ENCODE measurements at regions not wholly inside any gene's neighbourhood (a gene's known extent, or its start where the extent isn't known, plus 50 kb on each side); places are given as distances from the start of the nearest gene placed in this dataset.

- WGBS (ENCODE audit: insufficient coverage), result 35% methylated on average over 8 of the region's 8 CpGs
- Histone ChIP-seq H3K27ac (ENCODE audit: low read length in 2 of 2) (no peak overlapping the region), H3K4me3 (ENCODE audit: control extremely low read depth in 1 of 5, extremely low read depth in 1 of 5, insufficient read depth in 1 of 5, low read depth in 2 of 5, low read length in 4 of 5) (no peak overlapping the region), H4K20me1 (ENCODE audit: control insufficient read depth, insufficient read depth, low read length, poor library complexity, severe bottlenecking) (no peaks in the 10 kb centered on the region), H3K9me3 (ENCODE audit: control extremely low read depth in 1 of 3, control insufficient read depth in 2 of 3, insufficient read depth in 1 of 3, low read length in 2 of 3) (peaks cover 0 to 5% (median 0%) of the 10 kb centered on the region in 3 donors), H3K36me3 (replicated peaks in 1 of 2; ENCODE audit: control extremely low read depth in 1 of 2, control insufficient read depth in 1 of 2, extremely low read depth in 1 of 2, insufficient read depth in 2 of 2, low read length in 1 of 2) (no peaks in the 10 kb centered on the region), H3K79me2 (ENCODE audit: control insufficient read depth, insufficient read depth, low read length) (no peaks in the 10 kb centered on the region), H3K9ac (ENCODE audit: low read length) (no peak overlapping the region), H3K27me3 (replicated peaks in 1 of 4; ENCODE audit: control extremely low read depth in 1 of 4, control insufficient read depth in 3 of 4, insufficient read depth in 4 of 4, low read length in 3 of 4) (peaks cover 0 to 4% (median 0%) of the 10 kb centered on the region in 4 experiments), H2AFZ (ENCODE audit: insufficient read depth, low read depth, low read length, poor library complexity, severe bottlenecking) (no peak overlapping the region), H3K4me2 (replicated peaks; ENCODE audit: low read depth, low read length, poor library complexity, severe bottlenecking) (no peak overlapping the region), H3K4me1 (ENCODE audit: control insufficient read depth in 2 of 2, insufficient read depth in 2 of 2, low read length in 2 of 2) (no peaks in the 10 kb centered on the region)
- POLR2A ChIA-PET, result no interaction called here
- peak; percentile 46 for DNase-seq
- H3K9me3 Mint-ChIP-seq (ENCODE audit: insufficient read depth), result no peaks in the 10 kb centered on the region
- peak overlapping the region; percentile 60 for H3K27ac Mint-ChIP-seq
- intact Hi-C loops (cut with micrococcal nuclease), result loop anchor here (10.0 kb wide), 1 partner anchor 529 kb away; no protein-coding TSS in a partner anchor
- peaks cover 2% of the 10 kb centered on the region for H3K4me1 Mint-ChIP-seq
- no peak for ATAC-seq (ENCODE audit: low read depth)
- peak; percentile 82 for TF ChIP-seq CTCF (IDR thresholded peaks at IDR 0.05)
- no peak for TF ChIP-seq EZH2 (IDR thresholded peaks at IDR 0.05; ENCODE audit: borderline replicate concordance, insufficient read depth, low read depth, low read length, poor library complexity, severe bottlenecking)
- H3K4me3 Mint-ChIP-seq, result no peak overlapping the region
- peaks cover 18% of the 10 kb centered on the region for H3K27me3 Mint-ChIP-seq
- CTCF ChIA-PET, result interaction anchor here (0.7 to 2.4 kb wide), 9 partner anchors 11 to 1297 kb away, joined by 3 to 10 read pairs (median 4); no protein-coding TSS in a partner anchor
Measured at GRCh38 chr19:29263305-29264135, 50.6 kb upstream of the UQCRFS1 start.

GRCh38 chr19:29264897-29265296, 51.9 kb upstream of the UQCRFS1 start:
- ChIA-PET CTCF (interaction anchor here (1.3 kb wide), 1 partner anchor 11 kb away, joined by 3 read pairs; no protein-coding TSS in a partner anchor), POLR2A (no interaction called here)
- intact Hi-C loops (cut with micrococcal nuclease), result loop anchor here (10.0 kb wide), 1 partner anchor 530 kb away; no protein-coding TSS in a partner anchor

More at GRCh38 chr19:29264897-29265296, 51.9 kb upstream of the UQCRFS1 start:
- no peaks in the 10 kb centered on the region for H4K20me1 ChIP-seq (ENCODE audit: control insufficient read depth, insufficient read depth, low read length, poor library complexity, severe bottlenecking)
- no peaks in the 10 kb centered on the region for H3K36me3 ChIP-seq (replicated peaks in 1 of 2; ENCODE audit: control extremely low read depth in 1 of 2, control insufficient read depth in 1 of 2, extremely low read depth in 1 of 2, insufficient read depth in 2 of 2, low read length in 1 of 2)
- H3K4me3 Mint-ChIP-seq, result no peak overlapping the region
- no peaks in the 10 kb centered on the region for H3K4me1 Mint-ChIP-seq
- ATAC-seq (ENCODE audit: low read depth) (no peak), DNase-seq (no peak)
- no peak overlapping the region for H3K4me2 ChIP-seq (replicated peaks; ENCODE audit: low read depth, low read length, poor library complexity, severe bottlenecking)
- H3K4me3 ChIP-seq (ENCODE audit: control extremely low read depth in 1 of 5, extremely low read depth in 1 of 5, insufficient read depth in 1 of 5, low read depth in 2 of 5, low read length in 4 of 5), result no peak overlapping the region
- no peaks in the 10 kb centered on the region for H3K9me3 Mint-ChIP-seq (ENCODE audit: insufficient read depth)
- no peak overlapping the region for H2AFZ ChIP-seq (ENCODE audit: insufficient read depth, low read depth, low read length, poor library complexity, severe bottlenecking)
- H3K27me3 Mint-ChIP-seq, result peaks cover 14% of the 10 kb centered on the region
- H3K79me2 ChIP-seq (ENCODE audit: control insufficient read depth, insufficient read depth, low read length), result no peaks in the 10 kb centered on the region
- 96% methylated on average over 4 of the region's 7 CpGs for WGBS (ENCODE audit: insufficient coverage)
- peaks cover 0 to 4% (median 0%) of the 10 kb centered on the region in 4 experiments for H3K27me3 ChIP-seq (replicated peaks in 1 of 4; ENCODE audit: control extremely low read depth in 1 of 4, control insufficient read depth in 3 of 4, insufficient read depth in 4 of 4, low read length in 3 of 4)
- peaks cover 0 to 12% (median 0%) of the 10 kb centered on the region in 3 donors for H3K9me3 ChIP-seq (ENCODE audit: control extremely low read depth in 1 of 3, control insufficient read depth in 2 of 3, insufficient read depth in 1 of 3, low read length in 2 of 3)
- H3K27ac ChIP-seq (ENCODE audit: low read length in 2 of 2), result no peak overlapping the region
- no peak overlapping the region for H3K9ac ChIP-seq (ENCODE audit: low read length)
- no peak for TF ChIP-seq EZH2 (IDR thresholded peaks at IDR 0.05; ENCODE audit: borderline replicate concordance, insufficient read depth, low read depth, low read length, poor library complexity, severe bottlenecking)
- TF ChIP-seq CTCF (IDR thresholded peaks at IDR 0.05), result no peak
- no peaks in the 10 kb centered on the region for H3K4me1 ChIP-seq (ENCODE audit: control insufficient read depth in 2 of 2, insufficient read depth in 2 of 2, low read length in 2 of 2)
- H3K27ac Mint-ChIP-seq, result no peak overlapping the region
